ENCODE measurements at regions not wholly inside any gene's neighbourhood (a gene's known extent, or its start where the extent isn't known, plus 50 kb on each side); places are given as distances from the start of the nearest gene placed in this dataset.

DNA sequence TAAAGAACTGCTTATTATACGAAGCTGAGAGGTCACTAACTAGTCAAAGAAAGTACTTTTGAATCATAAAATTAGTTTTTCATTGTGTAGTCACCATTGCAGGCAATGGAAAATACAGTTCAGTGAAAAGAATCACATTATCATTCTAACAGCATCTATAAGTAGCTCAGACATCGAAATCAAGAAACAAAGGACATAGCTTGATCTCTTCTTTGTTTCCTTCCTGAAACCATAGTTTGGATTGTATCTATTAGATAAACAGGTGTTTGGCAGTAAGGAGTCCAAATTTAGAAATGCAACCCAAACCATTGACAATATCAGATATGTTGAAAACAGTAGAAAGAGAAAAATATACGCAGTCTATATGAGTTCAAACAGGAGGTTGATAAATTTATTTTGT, 697.3 kb downstream of the TFAP2A start:
- Histone ChIP-seq H3K27me3 (ENCODE audit: control insufficient read depth in 2 of 2, insufficient read depth in 2 of 2, low read length in 2 of 2) (no peaks in the 10 kb centered on the region), H3K9ac (replicated peaks; ENCODE audit: extremely low read depth, insufficient read depth, low read length) (no peak overlapping the region), H3K4me2 (ENCODE audit: insufficient read depth, low read length) (no peak overlapping the region), H3K4me1 (ENCODE audit: control insufficient read depth, extremely low read depth, insufficient read depth, low read length) (no peaks in the 10 kb centered on the region), H3K9me1 (replicated peaks; ENCODE audit: control insufficient read depth, extremely low read depth, insufficient read depth, low read length) (no peaks in the 10 kb centered on the region), H3K79me2 (ENCODE audit: control insufficient read depth, insufficient read depth, low read length) (no peaks in the 10 kb centered on the region), H2AFZ (ENCODE audit: low read depth, low read length) (no peak overlapping the region), H3K36me3 (ENCODE audit: control insufficient read depth in 2 of 2, extremely low read depth in 1 of 2, insufficient read depth in 2 of 2, low read length in 2 of 2) (no peaks in the 10 kb centered on the region), H4K20me1 (replicated peaks; ENCODE audit: control insufficient read depth, extremely low read depth, insufficient read depth, low read length) (no peaks in the 10 kb centered on the region), H3K9me3 (replicated peaks; ENCODE audit: control insufficient read depth, insufficient read depth, low read length) (peaks cover 2% of the 10 kb centered on the region), H3K4me3 (replicated peaks in 1 of 3; ENCODE audit: insufficient read depth in 1 of 3, low read depth in 1 of 3, low read length in 3 of 3) (no peak overlapping the region), H3K27ac (ENCODE audit: insufficient read depth, low read depth, low read length) (no peak overlapping the region)
- DNase-seq (ENCODE audit: low read depth, low spot score) (no peak), FAIRE-seq (no peak)
- dilution Hi-C loops (cut with MboI; ENCODE audit: extremely low pct_ligation_motif_present, low sequenced_read_pairs) (no loop called here), intact Hi-C loops (cut with micrococcal nuclease) (no loop called here)
- no TSS peak for BruUV-seq (replicated peaks)
- ChIA-PET POLR2A (no interaction called here), CTCF (no interaction called here)
- TF ChIP-seq, protein P1, sequence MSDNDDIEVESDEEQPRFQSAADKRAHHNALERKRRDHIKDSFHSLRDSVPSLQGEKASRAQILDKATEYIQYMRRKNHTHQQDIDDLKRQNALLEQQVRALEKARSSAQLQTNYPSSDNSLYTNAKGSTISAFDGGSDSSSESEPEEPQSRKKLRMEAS (IDR thresholded peaks at IDR 0.05; ENCODE audit: insufficient read depth, insufficient read length) = no peak
- no peak for TF ChIP-seq EZH2 (IDR thresholded peaks at IDR 0.05; ENCODE audit: borderline replicate concordance, low read depth, low read length, severe bottlenecking)
- no peak for TF ChIP-seq POLR2A (IDR thresholded peaks at IDR 0.05; ENCODE audit: low read depth, low read length)
- TF ChIP-seq, protein P2, sequence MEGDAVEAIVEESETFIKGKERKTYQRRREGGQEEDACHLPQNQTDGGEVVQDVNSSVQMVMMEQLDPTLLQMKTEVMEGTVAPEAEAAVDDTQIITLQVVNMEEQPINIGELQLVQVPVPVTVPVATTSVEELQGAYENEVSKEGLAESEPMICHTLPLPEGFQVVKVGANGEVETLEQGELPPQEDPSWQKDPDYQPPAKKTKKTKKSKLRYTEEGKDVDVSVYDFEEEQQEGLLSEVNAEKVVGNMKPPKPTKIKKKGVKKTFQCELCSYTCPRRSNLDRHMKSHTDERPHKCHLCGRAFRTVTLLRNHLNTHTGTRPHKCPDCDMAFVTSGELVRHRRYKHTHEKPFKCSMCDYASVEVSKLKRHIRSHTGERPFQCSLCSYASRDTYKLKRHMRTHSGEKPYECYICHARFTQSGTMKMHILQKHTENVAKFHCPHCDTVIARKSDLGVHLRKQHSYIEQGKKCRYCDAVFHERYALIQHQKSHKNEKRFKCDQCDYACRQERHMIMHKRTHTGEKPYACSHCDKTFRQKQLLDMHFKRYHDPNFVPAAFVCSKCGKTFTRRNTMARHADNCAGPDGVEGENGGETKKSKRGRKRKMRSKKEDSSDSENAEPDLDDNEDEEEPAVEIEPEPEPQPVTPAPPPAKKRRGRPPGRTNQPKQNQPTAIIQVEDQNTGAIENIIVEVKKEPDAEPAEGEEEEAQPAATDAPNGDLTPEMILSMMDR (IDR thresholded peaks at IDR 0.05; ENCODE audit: extremely low read depth in 1 of 2, insufficient read depth in 1 of 2, low read depth in 1 of 2, low read length in 2 of 2) = no peak
- no peak for TF ChIP-seq FOS (IDR thresholded peaks at IDR 0.05; ENCODE audit: borderline replicate concordance, insufficient read depth, low read length)

DNA sequence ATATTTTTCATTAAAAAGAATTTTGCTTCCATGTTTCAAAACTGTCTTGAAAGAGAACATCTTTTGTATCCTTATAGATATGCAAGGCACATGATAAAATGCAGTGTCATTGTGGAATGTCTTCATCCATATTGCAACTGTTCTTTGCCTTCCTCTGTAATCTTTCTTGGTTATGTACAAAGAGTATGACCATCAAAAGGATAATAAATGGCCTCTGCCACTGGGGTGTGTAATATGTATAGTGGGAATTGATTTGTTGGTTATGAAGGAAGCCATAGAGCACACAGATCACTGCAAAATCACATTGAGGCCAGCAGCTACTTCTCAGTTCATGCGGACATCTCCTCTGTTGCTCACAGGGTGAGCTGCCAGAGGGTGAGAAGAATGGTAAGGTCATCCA, 703.5 kb downstream of the TFAP2A start:
- no peak overlapping the region for H3K4me3 ChIP-seq (replicated peaks in 1 of 3; ENCODE audit: insufficient read depth in 1 of 3, low read depth in 1 of 3, low read length in 3 of 3)
- CTCF ChIA-PET = no interaction called here
- H3K27me3 ChIP-seq (ENCODE audit: control insufficient read depth in 2 of 2, insufficient read depth in 2 of 2, low read length in 2 of 2) = no peaks in the 10 kb centered on the region
- dilution Hi-C loops (cut with MboI; ENCODE audit: extremely low pct_ligation_motif_present, low sequenced_read_pairs) (no loop called here), intact Hi-C loops (cut with micrococcal nuclease) (no loop called here)
- TF ChIP-seq POLR2AphosphoS5 (IDR thresholded peaks at IDR 0.05; ENCODE audit: insufficient read depth, low read depth, low read length) = no peak
- H3K79me2 ChIP-seq (ENCODE audit: control insufficient read depth, insufficient read depth, low read length) = no peaks in the 10 kb centered on the region
- no peaks in the 10 kb centered on the region for H4K20me1 ChIP-seq (replicated peaks; ENCODE audit: control insufficient read depth, extremely low read depth, insufficient read depth, low read length)
- H3K4me2 ChIP-seq (ENCODE audit: insufficient read depth, low read length) = no peak overlapping the region
- BruUV-seq (replicated peaks) = no TSS peak
- DNase-seq (ENCODE audit: low read depth, low spot score) = no peak
- H3K4me1 ChIP-seq (ENCODE audit: control insufficient read depth, extremely low read depth, insufficient read depth, low read length) = no peaks in the 10 kb centered on the region
- H3K9ac ChIP-seq (replicated peaks; ENCODE audit: extremely low read depth, insufficient read depth, low read length) = no peak overlapping the region
- no peak overlapping the region for H3K27ac ChIP-seq (ENCODE audit: insufficient read depth, low read depth, low read length)
- no peaks in the 10 kb centered on the region for H3K36me3 ChIP-seq (ENCODE audit: control insufficient read depth in 2 of 2, extremely low read depth in 1 of 2, insufficient read depth in 2 of 2, low read length in 2 of 2)
- POLR2A ChIA-PET = no interaction called here
- H2AFZ ChIP-seq (ENCODE audit: low read depth, low read length) = no peak overlapping the region
- no peak for FAIRE-seq
- no peaks in the 10 kb centered on the region for H3K9me1 ChIP-seq (replicated peaks; ENCODE audit: control insufficient read depth, extremely low read depth, insufficient read depth, low read length)
- H3K9me3 ChIP-seq (replicated peaks; ENCODE audit: control insufficient read depth, insufficient read depth, low read length) = no peaks in the 10 kb centered on the region
